HTERT RPE-1 (cell line): ENCODE measurements at regions not wholly inside any gene's neighbourhood (a gene's known extent, or its start where the extent isn't known, plus 50 kb on each side); places are given as distances from the start of the nearest gene placed in this dataset.

ENCODE experiments used
- in situ Hi-C: fragments of 300-500 bp; cut with MboI; formaldehyde crosslinking; loops from 4 replicates; pipeline ENCODE4 v1.14.3; 2020; ENCODE audit warnings: low sequenced_read_pairs

GRCh38 chr10:123584419-123584775, 81.8 kb upstream of the GPR26 start:
- in situ Hi-C loops = loop anchor here (25.0 kb wide), 1 partner anchor 378 kb away; no protein-coding TSS in a partner anchor

GRCh38 chr10:123585477-123586445, 80.4 kb upstream of the GPR26 start:
- in situ Hi-C loops = loop anchor here (25.0 kb wide), 1 partner anchor 377 kb away; no protein-coding TSS in a partner anchor

GRCh38 chr10:123587110-123587509, 79.0 kb upstream of the GPR26 start:
- in situ Hi-C loops = loop anchor here (25.0 kb wide), 1 partner anchor 375 kb away; no protein-coding TSS in a partner anchor

- in situ Hi-C loops = loop anchor here (25.0 kb wide), 1 partner anchor 374 kb away; no protein-coding TSS in a partner anchor
These were observed 77.7 kb upstream of the GPR26 start for GRCh38 chr10:123588386-123588914.

- in situ Hi-C loops = loop anchor here (25.0 kb wide), 1 partner anchor 367 kb away; no protein-coding TSS in a partner anchor
These were observed 70.5 kb upstream of the GPR26 start for GRCh38 chr10:123595661-123596060.

GRCh38 chr10:123597676-123598075, 68.5 kb upstream of the GPR26 start:
- in situ Hi-C loops = loop anchor here (25.0 kb wide), 1 partner anchor 365 kb away; no protein-coding TSS in a partner anchor

- in situ Hi-C loops = loop anchor here (25.0 kb wide), 1 partner anchor 363 kb away; no protein-coding TSS in a partner anchor
These were observed 66.7 kb upstream of the GPR26 start for GRCh38 chr10:123599366-123599849.

GRCh38 chr10:123600177-123600576, 66.0 kb upstream of the GPR26 start:
- in situ Hi-C loops = no loop called here

GRCh38 chr10:123603130-123603529, 63.0 kb upstream of the GPR26 start:
- in situ Hi-C loops = no loop called here

GRCh38 chr10:123604506-123604905, 61.6 kb upstream of the GPR26 start:
- in situ Hi-C loops = no loop called here

- in situ Hi-C loops = no loop called here
These were observed 60.1 kb upstream of the GPR26 start for GRCh38 chr10:123606006-123606405.

GRCh38 chr10:123606955-123607354, 59.2 kb upstream of the GPR26 start:
- in situ Hi-C loops = no loop called here

GRCh38 chr10:123607386-123607785, 58.8 kb upstream of the GPR26 start:
- in situ Hi-C loops = no loop called here

- in situ Hi-C loops = no loop called here
These were observed 58.1 kb upstream of the GPR26 start for GRCh38 chr10:123608047-123608446.

GRCh38 chr10:123611243-123611642, 54.9 kb upstream of the GPR26 start:
- in situ Hi-C loops = no loop called here

- in situ Hi-C loops = no loop called here
These were observed 54.3 kb upstream of the GPR26 start for GRCh38 chr10:123611876-123612275.

GRCh38 chr10:123613346-123613850, 52.8 kb upstream of the GPR26 start:
- in situ Hi-C loops = no loop called here

GRCh38 chr10:123614888-123615287, 51.3 kb upstream of the GPR26 start:
- in situ Hi-C loops = no loop called here
